GM23338 (cell line): ENCODE measurements at regions not wholly inside any gene's neighbourhood (a gene's known extent, or its start where the extent isn't known, plus 50 kb on each side); places are given as distances from the start of the nearest gene placed in this dataset.
A peak's percentile ranks its signal among the peaks of the same experiment; 100 is the strongest.

ENCODE experiments used
- ATAC-seq: fragments of 200-7000 bp; cut with Tn5 transposase; 3 replicates; pipeline ENCODE4 v1.9.1; 2020
- DNase-seq: peaks from one replicate; pipeline ENCODE4 v3.0.0-alpha.2; 2015; ENCODE audit warnings: low spot score
- H2AFZ ChIP-seq: fragments of 200-600 bp; sonication (generic); 2 replicates; pipeline ENCODE4 v1.8.0; 2016; ENCODE audit warnings: antibody characterized with exemption, mild to moderate bottlenecking, moderate library complexity
- H3F3A ChIP-seq: fragments of 200-600 bp; sonication (generic); replicated peaks from 2 replicates; pipeline ENCODE4 v1.8.0; 2017; ENCODE audit warnings: antibody characterized with exemption, mixed run types, low read depth
- H3K27ac ChIP-seq: fragments of 200-600 bp; sonication (generic); 2 replicates; pipeline ENCODE4 v1.6.1; 2016; ENCODE audit warnings: low read depth
- H3K27me3 ChIP-seq: fragments of 200-600 bp; sonication (generic); 2 replicates; pipeline ENCODE4 v1.8.0; 2016; ENCODE audit warnings: mild to moderate bottlenecking, mixed run types, moderate library complexity; ENCODE audit not compliant: insufficient read depth
- H3K36me3 ChIP-seq: fragments of 200-600 bp; sonication (generic); 2 replicates; pipeline ENCODE4 v1.8.0; 2016; ENCODE audit warnings: mild to moderate bottlenecking; ENCODE audit not compliant: insufficient read depth
- H3K4me1 ChIP-seq: fragments of 200-600 bp; sonication (generic); 2 replicates; pipeline ENCODE4 v1.8.0; 2016; ENCODE audit warnings: mild to moderate bottlenecking, moderate library complexity; ENCODE audit not compliant: insufficient read depth
- H3K4me2 ChIP-seq: fragments of 200-600 bp; sonication (generic); 2 replicates; pipeline ENCODE4 v1.7.1; 2017; ENCODE audit warnings: mixed run types
- H3K4me3 ChIP-seq: fragments of 200-600 bp; sonication (generic); 2 replicates; pipeline ENCODE4 v1.6.1; 2016; ENCODE audit warnings: mixed run types
- H3K79me2 ChIP-seq: fragments of 200-600 bp; sonication (generic); replicated peaks from 2 replicates; pipeline ENCODE4 v1.8.0; 2017; ENCODE audit warnings: mild to moderate bottlenecking; ENCODE audit not compliant: insufficient read depth
- H3K9me2 ChIP-seq: fragments of 200-600 bp; sonication (generic); 2 replicates; pipeline ENCODE4 v1.8.0; 2017; ENCODE audit not compliant: insufficient read depth
- H4K20me1 ChIP-seq: fragments of 200-600 bp; sonication (generic); replicated peaks from 2 replicates; pipeline ENCODE4 v1.8.0; 2017; ENCODE audit warnings: mild to moderate bottlenecking; ENCODE audit not compliant: insufficient read depth
- H3K27ac Mint-ChIP-seq: 2 replicates; pipeline ENCODE4 v1.8.0; 2020; ENCODE audit warnings: inconsistent platforms, mild to moderate bottlenecking, moderate library complexity, mixed read lengths
- H3K27me3 Mint-ChIP-seq: 3 replicates; pipeline ENCODE4 v1.8.0; 2022; ENCODE audit warnings: low read depth, mild to moderate bottlenecking, moderate library complexity, mixed read lengths, inconsistent platforms; ENCODE audit not compliant: insufficient read depth, poor library complexity
- H3K36me3 Mint-ChIP-seq: 3 replicates; pipeline ENCODE4 v1.8.0; 2021; ENCODE audit warnings: low read depth, mild to moderate bottlenecking, inconsistent platforms, moderate library complexity, mixed read lengths
- H3K4me1 Mint-ChIP-seq: 3 replicates; pipeline ENCODE4 v1.8.0; 2020; ENCODE audit warnings: mild to moderate bottlenecking, inconsistent platforms, mixed read lengths
- H3K4me3 Mint-ChIP-seq: 3 replicates; pipeline ENCODE4 v1.8.0; 2021; ENCODE audit warnings: moderate library complexity, mild to moderate bottlenecking, inconsistent platforms, mixed read lengths
- H3K9me3 Mint-ChIP-seq: 3 replicates; pipeline ENCODE4 v1.8.0; 2020; ENCODE audit warnings: moderate library complexity, mild to moderate bottlenecking, inconsistent platforms, mixed read lengths
- CREB1 ChIP-seq: fragments of 250-450 bp; sonication (Bioruptor Pico); IDR thresholded peaks from 2 replicates; pipeline ENCODE4 v1.5.0; 2020; ENCODE audit warnings: low read depth, mild to moderate bottlenecking, moderate library complexity
- EZH2 ChIP-seq: fragments of 200-600 bp; sonication (generic); IDR thresholded peaks from one replicate; pipeline ENCODE4 v1.8.0; 2017; ENCODE audit warnings: antibody characterized with exemption, mild to moderate bottlenecking, low read depth; ENCODE audit not compliant: unreplicated experiment
- EZH2phosphoT487 ChIP-seq: fragments of 200-600 bp; sonication (generic); IDR thresholded peaks from one replicate; pipeline ENCODE4 v1.8.1; 2018; ENCODE audit warnings: antibody characterized with exemption; ENCODE audit not compliant: unreplicated experiment
- JUNB ChIP-seq: IDR thresholded peaks from one replicate; pipeline ENCODE4 v1.6.1; 2016; ENCODE audit warnings: antibody characterized with exemption; ENCODE audit not compliant: unreplicated experiment
- NANOG ChIP-seq: IDR thresholded peaks from 2 replicates; pipeline ENCODE4 v1.6.1; 2016; ENCODE audit warnings: antibody characterized with exemption, borderline replicate concordance
- STAT1 ChIP-seq: IDR thresholded peaks from one replicate; pipeline ENCODE4 v1.6.1; 2016; ENCODE audit warnings: antibody characterized with exemption; ENCODE audit not compliant: unreplicated experiment
- ZNF114 ChIP-seq: fragments of 250-450 bp; sonication (Bioruptor Pico); IDR thresholded peaks from 2 replicates; pipeline ENCODE4 v1.5.0; 2020; ENCODE audit warnings: mild to moderate bottlenecking, moderate library complexity
- TF ChIP-seq, protein P1 (sequence below): IDR thresholded peaks from 2 replicates; pipeline ENCODE4 v1.6.1; 2016; ENCODE audit warnings: antibody characterized with exemption
- TF ChIP-seq, protein P2 (sequence below), 2 experiments: fragments of 200-600 bp in 1 of 2; sonication (generic) in 1 of 2; conservative IDR thresholded peaks; 2 replicates each; pipeline versions ENCODE4 v1.5.1 to v1.6.1; 2016 to 2017; ENCODE audit warnings: antibody characterized with exemption in 2 of 2, low read depth in 2 of 2, mild to moderate bottlenecking in 2 of 2, moderate library complexity in 1 of 2
- TF ChIP-seq, protein P3 (sequence below): fragments of 250-450 bp; sonication (Bioruptor Pico); IDR thresholded peaks from 2 replicates; pipeline ENCODE4 v1.5.0; 2020; ENCODE audit warnings: mild to moderate bottlenecking, moderate library complexity

DNA sequence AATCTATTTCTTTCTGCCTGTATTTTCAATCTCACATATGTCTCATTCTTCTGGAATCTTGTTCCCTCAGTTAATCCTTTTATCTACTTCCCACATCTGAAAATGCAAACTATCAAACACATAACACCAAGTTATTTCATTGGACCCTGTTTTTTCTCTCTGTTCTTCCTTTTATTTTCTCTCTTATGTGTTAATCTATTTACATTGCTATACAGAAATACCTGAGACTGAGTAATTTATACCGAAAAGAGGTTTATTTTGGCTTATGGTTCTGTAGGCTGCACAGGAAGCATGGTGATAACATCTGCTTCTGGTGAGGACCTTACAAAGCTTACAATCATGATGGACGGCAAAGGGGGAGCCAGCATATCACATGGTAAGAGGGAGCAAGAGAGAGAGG, 247.6 kb downstream of the TGFB2 start:
- H2AFZ ChIP-seq, result no peak overlapping the region
- H3K36me3 ChIP-seq, result no peaks in the 10 kb centered on the region
- Mint-ChIP-seq H3K4me1 (no peaks in the 10 kb centered on the region), H3K27me3 (peaks cover 2% of the 10 kb centered on the region), H3K27ac (no peak overlapping the region), H3K4me3 (no peak overlapping the region), H3K9me3 (no peaks in the 10 kb centered on the region; the same call in 1 of the 3 replicates), H3K36me3 (no peaks in the 10 kb centered on the region)
- no peaks in the 10 kb centered on the region for H3F3A ChIP-seq
- no peak overlapping the region for H3K4me2 ChIP-seq
- H3K4me1 ChIP-seq, result no peaks in the 10 kb centered on the region
- no peaks in the 10 kb centered on the region for H3K79me2 ChIP-seq
- H3K9me2 ChIP-seq, result 0 out of 2 replicates have a peak, but pooled peaks cover 6% of the 10 kb centered on the region
- H3K27ac ChIP-seq, result no peak overlapping the region
- H3K4me3 ChIP-seq, result no peak overlapping the region
- H3K27me3 ChIP-seq, result no peaks in the 10 kb centered on the region
- no peaks in the 10 kb centered on the region for H4K20me1 ChIP-seq
- ATAC-seq (no peak), DNase-seq (no peak)
- TF ChIP-seq NANOG, result no peak
- no peak for TF ChIP-seq JUNB
- no peak for TF ChIP-seq EZH2phosphoT487
- TF ChIP-seq ZNF114, result no peak

DNA sequence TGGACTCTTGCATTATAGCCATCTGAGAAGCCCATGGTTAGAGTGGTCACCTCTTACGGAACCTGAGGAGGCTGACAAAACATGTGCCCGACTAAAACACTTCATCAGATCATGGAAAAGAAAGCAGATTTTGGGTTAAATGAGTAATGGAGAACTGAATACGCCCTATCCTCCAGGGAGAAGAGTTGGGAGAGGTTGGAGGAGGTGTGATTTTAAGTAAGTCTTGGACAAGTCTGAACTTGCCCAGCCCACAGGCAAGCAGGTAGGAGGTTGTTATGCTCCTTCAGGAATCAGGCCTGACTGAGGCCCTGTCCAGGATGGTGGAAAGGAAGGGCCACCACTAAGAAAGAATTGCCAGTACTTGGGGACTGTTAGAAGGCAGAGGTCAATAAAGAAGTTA, 255.8 kb downstream of the TGFB2 start:
- ATAC-seq, result no peak
- no peak overlapping the region for H3K4me2 ChIP-seq
- H3K27me3 Mint-ChIP-seq, result no peaks in the 10 kb centered on the region
- H4K20me1 ChIP-seq, result no peaks in the 10 kb centered on the region
- no peak overlapping the region for H3K4me3 ChIP-seq
- H3K27me3 ChIP-seq, result no peaks in the 10 kb centered on the region
- peaks cover 8% of the 10 kb centered on the region; the same call in 1 of the 2 replicates for H3K9me2 ChIP-seq
- H3K36me3 ChIP-seq, result no peaks in the 10 kb centered on the region
- no peak for DNase-seq
- peaks cover 6% of the 10 kb centered on the region; the same call in 2 of the 3 replicates for H3K9me3 Mint-ChIP-seq
- H3F3A ChIP-seq, result no peaks in the 10 kb centered on the region
- H3K27ac Mint-ChIP-seq, result peak overlapping the region; percentile 26; the same call in 1 of the 2 replicates
- no peak overlapping the region for H3K4me3 Mint-ChIP-seq
- no peaks in the 10 kb centered on the region for H3K4me1 ChIP-seq
- peak overlapping the region; percentile 94 for H2AFZ ChIP-seq
- H3K79me2 ChIP-seq, result no peaks in the 10 kb centered on the region
- no peak overlapping the region for H3K27ac ChIP-seq
- H3K36me3 Mint-ChIP-seq, result no peaks in the 10 kb centered on the region; the same call in 2 of the 3 replicates
- H3K4me1 Mint-ChIP-seq, result peaks cover 5% of the 10 kb centered on the region; the same call in 2 of the 3 replicates
- TF ChIP-seq, protein P1, sequence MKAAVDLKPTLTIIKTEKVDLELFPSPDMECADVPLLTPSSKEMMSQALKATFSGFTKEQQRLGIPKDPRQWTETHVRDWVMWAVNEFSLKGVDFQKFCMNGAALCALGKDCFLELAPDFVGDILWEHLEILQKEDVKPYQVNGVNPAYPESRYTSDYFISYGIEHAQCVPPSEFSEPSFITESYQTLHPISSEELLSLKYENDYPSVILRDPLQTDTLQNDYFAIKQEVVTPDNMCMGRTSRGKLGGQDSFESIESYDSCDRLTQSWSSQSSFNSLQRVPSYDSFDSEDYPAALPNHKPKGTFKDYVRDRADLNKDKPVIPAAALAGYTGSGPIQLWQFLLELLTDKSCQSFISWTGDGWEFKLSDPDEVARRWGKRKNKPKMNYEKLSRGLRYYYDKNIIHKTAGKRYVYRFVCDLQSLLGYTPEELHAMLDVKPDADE, result no peak
- TF ChIP-seq NANOG (no peak), JUNB (no peak), STAT1 (no peak), EZH2phosphoT487 (no peak), CREB1 (CRISPR knock-in tag) (no peak), ZNF114 (no peak), EZH2 (no peak)
- TF ChIP-seq, protein P2, sequence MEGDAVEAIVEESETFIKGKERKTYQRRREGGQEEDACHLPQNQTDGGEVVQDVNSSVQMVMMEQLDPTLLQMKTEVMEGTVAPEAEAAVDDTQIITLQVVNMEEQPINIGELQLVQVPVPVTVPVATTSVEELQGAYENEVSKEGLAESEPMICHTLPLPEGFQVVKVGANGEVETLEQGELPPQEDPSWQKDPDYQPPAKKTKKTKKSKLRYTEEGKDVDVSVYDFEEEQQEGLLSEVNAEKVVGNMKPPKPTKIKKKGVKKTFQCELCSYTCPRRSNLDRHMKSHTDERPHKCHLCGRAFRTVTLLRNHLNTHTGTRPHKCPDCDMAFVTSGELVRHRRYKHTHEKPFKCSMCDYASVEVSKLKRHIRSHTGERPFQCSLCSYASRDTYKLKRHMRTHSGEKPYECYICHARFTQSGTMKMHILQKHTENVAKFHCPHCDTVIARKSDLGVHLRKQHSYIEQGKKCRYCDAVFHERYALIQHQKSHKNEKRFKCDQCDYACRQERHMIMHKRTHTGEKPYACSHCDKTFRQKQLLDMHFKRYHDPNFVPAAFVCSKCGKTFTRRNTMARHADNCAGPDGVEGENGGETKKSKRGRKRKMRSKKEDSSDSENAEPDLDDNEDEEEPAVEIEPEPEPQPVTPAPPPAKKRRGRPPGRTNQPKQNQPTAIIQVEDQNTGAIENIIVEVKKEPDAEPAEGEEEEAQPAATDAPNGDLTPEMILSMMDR (conservative IDR thresholded peaks at IDR 0.05; ENCODE audit: low read depth in 2 of 2), result no peak
- TF ChIP-seq, protein P3, sequence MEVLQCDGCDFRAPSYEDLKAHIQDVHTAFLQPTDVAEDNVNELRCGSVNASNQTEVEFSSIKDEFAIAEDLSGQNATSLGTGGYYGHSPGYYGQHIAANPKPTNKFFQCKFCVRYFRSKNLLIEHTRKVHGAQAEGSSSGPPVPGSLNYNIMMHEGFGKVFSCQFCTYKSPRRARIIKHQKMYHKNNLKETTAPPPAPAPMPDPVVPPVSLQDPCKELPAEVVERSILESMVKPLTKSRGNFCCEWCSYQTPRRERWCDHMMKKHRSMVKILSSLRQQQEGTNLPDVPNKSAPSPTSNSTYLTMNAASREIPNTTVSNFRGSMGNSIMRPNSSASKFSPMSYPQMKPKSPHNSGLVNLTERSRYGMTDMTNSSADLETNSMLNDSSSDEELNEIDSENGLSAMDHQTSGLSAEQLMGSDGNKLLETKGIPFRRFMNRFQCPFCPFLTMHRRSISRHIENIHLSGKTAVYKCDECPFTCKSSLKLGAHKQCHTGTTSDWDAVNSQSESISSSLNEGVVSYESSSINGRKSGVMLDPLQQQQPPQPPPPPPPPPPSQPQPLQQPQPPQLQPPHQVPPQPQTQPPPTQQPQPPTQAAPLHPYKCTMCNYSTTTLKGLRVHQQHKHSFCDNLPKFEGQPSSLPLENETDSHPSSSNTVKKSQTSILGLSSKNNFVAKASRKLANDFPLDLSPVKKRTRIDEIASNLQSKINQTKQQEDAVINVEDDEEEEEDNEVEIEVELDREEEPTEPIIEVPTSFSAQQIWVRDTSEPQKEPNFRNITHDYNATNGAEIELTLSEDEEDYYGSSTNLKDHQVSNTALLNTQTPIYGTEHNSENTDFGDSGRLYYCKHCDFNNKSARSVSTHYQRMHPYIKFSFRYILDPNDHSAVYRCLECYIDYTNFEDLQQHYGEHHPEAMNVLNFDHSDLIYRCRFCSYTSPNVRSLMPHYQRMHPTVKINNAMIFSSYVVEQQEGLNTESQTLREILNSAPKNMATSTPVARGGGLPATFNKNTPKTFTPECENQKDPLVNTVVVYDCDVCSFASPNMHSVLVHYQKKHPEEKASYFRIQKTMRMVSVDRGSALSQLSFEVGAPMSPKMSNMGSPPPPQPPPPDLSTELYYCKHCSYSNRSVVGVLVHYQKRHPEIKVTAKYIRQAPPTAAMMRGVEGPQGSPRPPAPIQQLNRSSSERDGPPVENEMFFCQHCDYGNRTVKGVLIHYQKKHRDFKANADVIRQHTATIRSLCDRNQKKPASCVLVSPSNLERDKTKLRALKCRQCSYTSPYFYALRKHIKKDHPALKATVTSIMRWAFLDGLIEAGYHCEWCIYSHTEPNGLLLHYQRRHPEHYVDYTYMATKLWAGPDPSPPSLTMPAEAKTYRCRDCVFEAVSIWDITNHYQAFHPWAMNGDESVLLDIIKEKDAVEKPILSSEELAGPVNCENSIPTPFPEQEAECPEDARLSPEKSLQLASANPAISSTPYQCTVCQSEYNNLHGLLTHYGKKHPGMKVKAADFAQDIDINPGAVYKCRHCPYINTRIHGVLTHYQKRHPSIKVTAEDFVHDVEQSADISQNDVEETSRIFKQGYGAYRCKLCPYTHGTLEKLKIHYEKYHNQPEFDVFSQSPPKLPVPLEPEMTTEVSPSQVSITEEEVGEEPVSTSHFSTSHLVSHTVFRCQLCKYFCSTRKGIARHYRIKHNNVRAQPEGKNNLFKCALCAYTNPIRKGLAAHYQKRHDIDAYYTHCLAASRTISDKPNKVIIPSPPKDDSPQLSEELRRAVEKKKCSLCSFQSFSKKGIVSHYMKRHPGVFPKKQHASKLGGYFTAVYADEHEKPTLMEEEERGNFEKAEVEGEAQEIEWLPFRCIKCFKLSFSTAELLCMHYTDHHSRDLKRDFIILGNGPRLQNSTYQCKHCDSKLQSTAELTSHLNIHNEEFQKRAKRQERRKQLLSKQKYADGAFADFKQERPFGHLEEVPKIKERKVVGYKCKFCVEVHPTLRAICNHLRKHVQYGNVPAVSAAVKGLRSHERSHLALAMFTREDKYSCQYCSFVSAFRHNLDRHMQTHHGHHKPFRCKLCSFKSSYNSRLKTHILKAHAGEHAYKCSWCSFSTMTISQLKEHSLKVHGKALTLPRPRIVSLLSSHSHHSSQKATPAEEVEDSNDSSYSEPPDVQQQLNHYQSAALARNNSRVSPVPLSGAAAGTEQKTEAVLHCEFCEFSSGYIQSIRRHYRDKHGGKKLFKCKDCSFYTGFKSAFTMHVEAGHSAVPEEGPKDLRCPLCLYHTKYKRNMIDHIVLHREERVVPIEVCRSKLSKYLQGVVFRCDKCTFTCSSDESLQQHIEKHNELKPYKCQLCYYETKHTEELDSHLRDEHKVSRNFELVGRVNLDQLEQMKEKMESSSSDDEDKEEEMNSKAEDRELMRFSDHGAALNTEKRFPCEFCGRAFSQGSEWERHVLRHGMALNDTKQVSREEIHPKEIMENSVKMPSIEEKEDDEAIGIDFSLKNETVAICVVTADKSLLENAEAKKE (CRISPR knock-in tag), result no peak
